ENCODE measurements at regions not wholly inside any gene's neighbourhood (a gene's known extent, or its start where the extent isn't known, plus 50 kb on each side); places are given as distances from the start of the nearest gene placed in this dataset.

DNA sequence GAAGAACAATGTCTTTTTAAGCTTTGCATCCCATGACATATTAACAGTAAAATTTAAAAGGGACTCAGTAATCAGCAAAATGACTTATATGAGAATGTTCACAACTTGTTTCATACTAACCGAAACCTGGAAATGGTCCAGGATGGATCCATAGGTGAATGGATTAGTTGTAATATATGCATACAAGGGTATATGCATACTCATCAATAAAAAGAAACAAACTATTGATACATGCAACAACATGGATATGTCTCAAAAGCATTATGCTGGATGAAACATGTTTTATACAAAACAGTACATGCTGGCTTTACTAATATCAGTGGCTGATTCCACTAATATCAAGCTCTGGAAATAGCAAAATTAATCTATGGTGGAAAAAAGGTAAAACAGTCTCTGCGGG is 108.5 kb upstream of the HIVEP1 start:
- TF ChIP-seq POLR2AphosphoS5 (IDR thresholded peaks at IDR 0.05; ENCODE audit: low read depth, low read length) (no peak), PAX5 (IDR thresholded peaks at IDR 0.05; ENCODE audit: insufficient read depth, low read length, severe bottlenecking) (no peak)

Measured in GM12891 (cell line).